HEK293 (cell line): ENCODE measurements at regions not wholly inside any gene's neighbourhood (a gene's known extent, or its start where the extent isn't known, plus 50 kb on each side); places are given as distances from the start of the nearest gene placed in this dataset.

Experiments
- BCL11A ChIP-seq: fragments of 450-650 bp; formaldehyde crosslinking; IDR thresholded peaks from 2 replicates; pipeline ENCODE4 v1.5.1; 2016; ENCODE audit warnings: low read depth, missing biosample characterization, missing genetic modification characterization
- HOXC10 ChIP-seq: sonication (generic); formaldehyde crosslinking; IDR thresholded peaks from 2 replicates; pipeline ENCODE4 v1.8.1; 2023; ENCODE audit warnings: mild to moderate bottlenecking, missing genetic modification reagents
- ZBTB20 ChIP-seq: fragments of 450-650 bp; formaldehyde crosslinking; IDR thresholded peaks from 2 replicates; pipeline ENCODE4 v1.5.1; 2016; ENCODE audit warnings: missing biosample characterization, missing genetic modification characterization
- ZNF335 ChIP-seq: fragments of 450-650 bp; formaldehyde crosslinking; conservative IDR thresholded peaks from 2 replicates; pipeline ENCODE4 v1.5.1; 2016; ENCODE audit warnings: missing biosample characterization, missing genetic modification characterization
- ZNF777 ChIP-seq: fragments of 450-650 bp; formaldehyde crosslinking; IDR thresholded peaks from 2 replicates; pipeline ENCODE4 v1.5.1; 2017; ENCODE audit warnings: missing biosample characterization, missing genetic modification characterization, borderline replicate concordance
- TF ChIP-seq, protein P1 (sequence below): fragments of 450-650 bp; formaldehyde crosslinking; IDR thresholded peaks from 2 replicates; pipeline ENCODE4 v1.5.1; 2016; ENCODE audit warnings: missing biosample characterization, missing genetic modification characterization
- TF ChIP-seq, protein P2 (sequence below): fragments of 450-650 bp; formaldehyde crosslinking; IDR thresholded peaks from 2 replicates; pipeline ENCODE4 v1.5.1; 2016; ENCODE audit warnings: missing biosample characterization, missing genetic modification characterization
- TF ChIP-seq, protein P3 (sequence below): fragments of 450-650 bp; formaldehyde crosslinking; IDR thresholded peaks from 2 replicates; pipeline ENCODE4 v1.5.1; 2016; ENCODE audit warnings: missing biosample characterization, missing genetic modification characterization
- TF ChIP-seq, protein P4 (sequence below): fragments of 450-650 bp; formaldehyde crosslinking; IDR thresholded peaks from 2 replicates; pipeline ENCODE4 v1.5.1; 2016; ENCODE audit warnings: missing biosample characterization, missing genetic modification characterization
- TF ChIP-seq, protein P5 (sequence below): fragments of 450-650 bp; formaldehyde crosslinking; IDR thresholded peaks from 2 replicates; pipeline ENCODE4 v1.5.1; 2016; ENCODE audit warnings: missing biosample characterization, missing genetic modification characterization

DNA sequence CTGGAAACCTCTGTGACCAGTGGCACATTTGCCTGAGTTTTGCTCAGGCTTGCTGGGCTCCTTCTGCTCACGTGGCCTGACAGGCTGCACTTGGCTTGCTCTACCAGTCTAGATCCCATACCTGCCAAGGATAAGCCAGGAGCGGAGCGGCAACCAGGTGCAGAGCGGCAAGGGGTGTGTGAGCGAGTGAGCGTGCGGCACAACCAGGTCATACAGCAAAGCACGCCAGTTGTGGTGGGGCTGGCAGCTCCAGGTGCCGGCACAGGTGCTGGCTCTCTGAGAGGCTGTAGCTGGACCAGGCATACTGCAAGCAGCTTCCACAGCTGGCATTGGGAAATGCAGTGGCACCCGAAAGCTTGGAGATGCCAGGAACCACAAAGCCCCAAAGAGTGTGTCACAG, 1495.1 kb downstream of the PCDH7 start:
- TF ChIP-seq ZNF335 (no peak), BCL11A (no peak), ZNF777 (tag by site-specific recombination) (no peak), HOXC10 (CRISPR knock-in tag) (no peak), ZBTB20 (no peak)
- TF ChIP-seq, protein P1, sequence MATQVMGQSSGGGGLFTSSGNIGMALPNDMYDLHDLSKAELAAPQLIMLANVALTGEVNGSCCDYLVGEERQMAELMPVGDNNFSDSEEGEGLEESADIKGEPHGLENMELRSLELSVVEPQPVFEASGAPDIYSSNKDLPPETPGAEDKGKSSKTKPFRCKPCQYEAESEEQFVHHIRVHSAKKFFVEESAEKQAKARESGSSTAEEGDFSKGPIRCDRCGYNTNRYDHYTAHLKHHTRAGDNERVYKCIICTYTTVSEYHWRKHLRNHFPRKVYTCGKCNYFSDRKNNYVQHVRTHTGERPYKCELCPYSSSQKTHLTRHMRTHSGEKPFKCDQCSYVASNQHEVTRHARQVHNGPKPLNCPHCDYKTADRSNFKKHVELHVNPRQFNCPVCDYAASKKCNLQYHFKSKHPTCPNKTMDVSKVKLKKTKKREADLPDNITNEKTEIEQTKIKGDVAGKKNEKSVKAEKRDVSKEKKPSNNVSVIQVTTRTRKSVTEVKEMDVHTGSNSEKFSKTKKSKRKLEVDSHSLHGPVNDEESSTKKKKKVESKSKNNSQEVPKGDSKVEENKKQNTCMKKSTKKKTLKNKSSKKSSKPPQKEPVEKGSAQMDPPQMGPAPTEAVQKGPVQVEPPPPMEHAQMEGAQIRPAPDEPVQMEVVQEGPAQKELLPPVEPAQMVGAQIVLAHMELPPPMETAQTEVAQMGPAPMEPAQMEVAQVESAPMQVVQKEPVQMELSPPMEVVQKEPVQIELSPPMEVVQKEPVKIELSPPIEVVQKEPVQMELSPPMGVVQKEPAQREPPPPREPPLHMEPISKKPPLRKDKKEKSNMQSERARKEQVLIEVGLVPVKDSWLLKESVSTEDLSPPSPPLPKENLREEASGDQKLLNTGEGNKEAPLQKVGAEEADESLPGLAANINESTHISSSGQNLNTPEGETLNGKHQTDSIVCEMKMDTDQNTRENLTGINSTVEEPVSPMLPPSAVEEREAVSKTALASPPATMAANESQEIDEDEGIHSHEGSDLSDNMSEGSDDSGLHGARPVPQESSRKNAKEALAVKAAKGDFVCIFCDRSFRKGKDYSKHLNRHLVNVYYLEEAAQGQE (tag by site-specific recombination), result no peak
- TF ChIP-seq, protein P2, sequence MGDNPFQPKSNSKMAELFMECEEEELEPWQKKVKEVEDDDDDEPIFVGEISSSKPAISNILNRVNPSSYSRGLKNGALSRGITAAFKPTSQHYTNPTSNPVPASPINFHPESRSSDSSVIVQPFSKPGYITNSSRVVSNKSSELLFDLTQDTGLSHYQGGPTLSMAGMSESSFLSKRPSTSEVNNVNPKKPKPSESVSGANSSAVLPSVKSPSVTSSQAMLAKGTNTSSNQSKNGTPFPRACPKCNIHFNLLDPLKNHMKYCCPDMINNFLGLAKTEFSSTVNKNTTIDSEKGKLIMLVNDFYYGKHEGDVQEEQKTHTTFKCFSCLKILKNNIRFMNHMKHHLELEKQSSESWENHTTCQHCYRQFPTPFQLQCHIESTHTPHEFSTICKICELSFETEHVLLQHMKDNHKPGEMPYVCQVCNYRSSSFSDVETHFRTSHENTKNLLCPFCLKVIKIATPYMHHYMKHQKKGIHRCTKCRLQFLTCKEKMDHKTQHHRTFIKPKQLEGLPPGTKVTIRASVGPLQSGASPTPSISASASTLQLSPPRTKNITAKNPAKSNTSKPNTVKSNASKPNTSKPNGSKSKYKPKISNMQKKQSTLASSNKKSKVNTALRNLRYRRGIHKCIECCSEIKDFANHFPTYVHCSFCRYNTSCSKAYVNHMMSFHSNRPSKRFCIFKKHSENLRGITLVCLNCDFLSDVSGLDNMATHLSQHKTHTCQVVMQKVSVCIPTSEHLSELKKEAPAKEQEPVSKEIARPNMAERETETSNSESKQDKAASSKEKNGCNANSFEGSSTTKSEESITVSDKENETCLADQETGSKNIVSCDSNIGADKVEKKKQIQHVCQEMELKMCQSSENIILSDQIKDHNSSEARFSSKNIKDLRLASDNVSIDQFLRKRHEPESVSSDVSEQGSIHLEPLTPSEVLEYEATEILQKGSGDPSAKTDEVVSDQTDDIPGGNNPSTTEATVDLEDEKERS (tag by site-specific recombination), result no peak
- TF ChIP-seq, protein P3, sequence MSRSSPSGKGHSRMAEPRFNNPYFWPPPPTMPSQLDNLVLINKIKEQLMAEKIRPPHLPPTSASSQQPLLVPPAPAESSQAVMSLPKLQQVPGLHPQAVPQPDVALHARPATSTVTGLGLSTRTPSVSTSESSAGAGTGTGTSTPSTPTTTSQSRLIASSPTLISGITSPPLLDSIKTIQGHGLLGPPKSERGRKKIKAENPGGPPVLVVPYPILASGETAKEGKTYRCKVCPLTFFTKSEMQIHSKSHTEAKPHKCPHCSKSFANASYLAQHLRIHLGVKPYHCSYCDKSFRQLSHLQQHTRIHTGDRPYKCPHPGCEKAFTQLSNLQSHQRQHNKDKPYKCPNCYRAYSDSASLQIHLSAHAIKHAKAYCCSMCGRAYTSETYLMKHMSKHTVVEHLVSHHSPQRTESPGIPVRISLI (tag by site-specific recombination), result no peak
- TF ChIP-seq, protein P4, sequence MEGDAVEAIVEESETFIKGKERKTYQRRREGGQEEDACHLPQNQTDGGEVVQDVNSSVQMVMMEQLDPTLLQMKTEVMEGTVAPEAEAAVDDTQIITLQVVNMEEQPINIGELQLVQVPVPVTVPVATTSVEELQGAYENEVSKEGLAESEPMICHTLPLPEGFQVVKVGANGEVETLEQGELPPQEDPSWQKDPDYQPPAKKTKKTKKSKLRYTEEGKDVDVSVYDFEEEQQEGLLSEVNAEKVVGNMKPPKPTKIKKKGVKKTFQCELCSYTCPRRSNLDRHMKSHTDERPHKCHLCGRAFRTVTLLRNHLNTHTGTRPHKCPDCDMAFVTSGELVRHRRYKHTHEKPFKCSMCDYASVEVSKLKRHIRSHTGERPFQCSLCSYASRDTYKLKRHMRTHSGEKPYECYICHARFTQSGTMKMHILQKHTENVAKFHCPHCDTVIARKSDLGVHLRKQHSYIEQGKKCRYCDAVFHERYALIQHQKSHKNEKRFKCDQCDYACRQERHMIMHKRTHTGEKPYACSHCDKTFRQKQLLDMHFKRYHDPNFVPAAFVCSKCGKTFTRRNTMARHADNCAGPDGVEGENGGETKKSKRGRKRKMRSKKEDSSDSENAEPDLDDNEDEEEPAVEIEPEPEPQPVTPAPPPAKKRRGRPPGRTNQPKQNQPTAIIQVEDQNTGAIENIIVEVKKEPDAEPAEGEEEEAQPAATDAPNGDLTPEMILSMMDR, result no peak
- TF ChIP-seq, protein P5, sequence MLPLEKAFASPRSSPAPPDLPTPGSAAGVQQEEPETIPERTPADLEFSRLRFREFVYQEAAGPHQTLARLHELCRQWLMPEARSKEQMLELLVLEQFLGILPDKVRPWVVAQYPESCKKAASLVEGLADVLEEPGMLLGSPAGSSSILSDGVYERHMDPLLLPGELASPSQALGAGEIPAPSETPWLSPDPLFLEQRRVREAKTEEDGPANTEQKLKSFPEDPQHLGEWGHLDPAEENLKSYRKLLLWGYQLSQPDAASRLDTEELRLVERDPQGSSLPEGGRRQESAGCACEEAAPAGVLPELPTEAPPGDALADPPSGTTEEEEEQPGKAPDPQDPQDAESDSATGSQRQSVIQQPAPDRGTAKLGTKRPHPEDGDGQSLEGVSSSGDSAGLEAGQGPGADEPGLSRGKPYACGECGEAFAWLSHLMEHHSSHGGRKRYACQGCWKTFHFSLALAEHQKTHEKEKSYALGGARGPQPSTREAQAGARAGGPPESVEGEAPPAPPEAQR (tag by site-specific recombination), result no peak
